Osteoblast (primary cell): ENCODE measurements at regions not wholly inside any gene's neighbourhood (a gene's known extent, or its start where the extent isn't known, plus 50 kb on each side); places are given as distances from the start of the nearest gene placed in this dataset.

Experiments
- DNase-seq: peaks from one replicate; pipeline ENCODE4 v3.0.0; 2011; ENCODE audit warnings: low spot score, mixed read lengths; ENCODE audit not compliant: insufficient read length; ENCODE audit errors: missing footprints
- H2AFZ ChIP-seq: 2 replicates; pipeline ENCODE4 v1.6.0; 2011; ENCODE audit warnings: mild to moderate bottlenecking, low read length
- H3K27ac ChIP-seq: 2 replicates; pipeline ENCODE4 v1.5.1; 2011; ENCODE audit warnings: mild to moderate bottlenecking, low read depth, low read length, moderate library complexity
- H3K27me3 ChIP-seq: 2 replicates; pipeline ENCODE4 v1.6.0; 2012; ENCODE audit warnings: mild to moderate bottlenecking, control low read depth, inconsistent platforms, low read length, moderate library complexity; ENCODE audit not compliant: insufficient read depth
- H3K36me3 ChIP-seq: 2 replicates; pipeline ENCODE4 v1.5.1; 2011; ENCODE audit warnings: mild to moderate bottlenecking, low read length, control low read depth, moderate library complexity; ENCODE audit not compliant: insufficient read depth
- H3K4me1 ChIP-seq: 2 replicates; pipeline ENCODE4 v1.5.1; 2011; ENCODE audit warnings: mild to moderate bottlenecking, low read length, control low read depth, moderate library complexity; ENCODE audit not compliant: insufficient read depth
- H3K4me2 ChIP-seq: 2 replicates; pipeline ENCODE4 v1.6.0; 2011; ENCODE audit warnings: mild to moderate bottlenecking, low read length; ENCODE audit not compliant: insufficient read depth
- H3K4me3 ChIP-seq: fragments of 200-600 bp; sonication (generic); 3 replicates; pipeline ENCODE4 v1.5.1; 2012; ENCODE audit warnings: mild to moderate bottlenecking, low read length, inconsistent platforms; ENCODE audit not compliant: insufficient read depth
- H3K79me2 ChIP-seq: 2 replicates; pipeline ENCODE4 v1.6.0; 2012; ENCODE audit warnings: mild to moderate bottlenecking, low read length, control low read depth, inconsistent platforms; ENCODE audit not compliant: insufficient read depth
- H3K9me3 ChIP-seq: 2 replicates; pipeline ENCODE4 v1.5.1; 2011; ENCODE audit warnings: low read depth, low read length, control low read depth
- H4K20me1 ChIP-seq: 2 replicates; pipeline ENCODE4 v1.6.0; 2012; ENCODE audit warnings: mild to moderate bottlenecking, low read length, control low read depth; ENCODE audit not compliant: insufficient read depth
- TF ChIP-seq, protein P1 (sequence below): IDR thresholded peaks from 2 replicates; pipeline ENCODE4 v1.5.1; 2011; ENCODE audit warnings: mild to moderate bottlenecking, low read depth, low read length, moderate library complexity; ENCODE audit errors: extremely low read depth

GRCh38 chr4:89420507-89420906 lies 112.9 kb upstream of the GPRIN3 start:
- Histone ChIP-seq H3K27ac (no peak overlapping the region), H3K4me1 (no peaks in the 10 kb centered on the region), H2AFZ (no peak overlapping the region), H3K9me3 (no peaks in the 10 kb centered on the region), H3K4me2 (no peak overlapping the region), H3K27me3 (no peaks in the 10 kb centered on the region), H3K4me3 (no peak overlapping the region), H3K79me2 (no peaks in the 10 kb centered on the region), H4K20me1 (no peaks in the 10 kb centered on the region), H3K36me3 (no peaks in the 10 kb centered on the region)
- TF ChIP-seq, protein P1, sequence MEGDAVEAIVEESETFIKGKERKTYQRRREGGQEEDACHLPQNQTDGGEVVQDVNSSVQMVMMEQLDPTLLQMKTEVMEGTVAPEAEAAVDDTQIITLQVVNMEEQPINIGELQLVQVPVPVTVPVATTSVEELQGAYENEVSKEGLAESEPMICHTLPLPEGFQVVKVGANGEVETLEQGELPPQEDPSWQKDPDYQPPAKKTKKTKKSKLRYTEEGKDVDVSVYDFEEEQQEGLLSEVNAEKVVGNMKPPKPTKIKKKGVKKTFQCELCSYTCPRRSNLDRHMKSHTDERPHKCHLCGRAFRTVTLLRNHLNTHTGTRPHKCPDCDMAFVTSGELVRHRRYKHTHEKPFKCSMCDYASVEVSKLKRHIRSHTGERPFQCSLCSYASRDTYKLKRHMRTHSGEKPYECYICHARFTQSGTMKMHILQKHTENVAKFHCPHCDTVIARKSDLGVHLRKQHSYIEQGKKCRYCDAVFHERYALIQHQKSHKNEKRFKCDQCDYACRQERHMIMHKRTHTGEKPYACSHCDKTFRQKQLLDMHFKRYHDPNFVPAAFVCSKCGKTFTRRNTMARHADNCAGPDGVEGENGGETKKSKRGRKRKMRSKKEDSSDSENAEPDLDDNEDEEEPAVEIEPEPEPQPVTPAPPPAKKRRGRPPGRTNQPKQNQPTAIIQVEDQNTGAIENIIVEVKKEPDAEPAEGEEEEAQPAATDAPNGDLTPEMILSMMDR = no peak
- DNase-seq = no peak

DNA sequence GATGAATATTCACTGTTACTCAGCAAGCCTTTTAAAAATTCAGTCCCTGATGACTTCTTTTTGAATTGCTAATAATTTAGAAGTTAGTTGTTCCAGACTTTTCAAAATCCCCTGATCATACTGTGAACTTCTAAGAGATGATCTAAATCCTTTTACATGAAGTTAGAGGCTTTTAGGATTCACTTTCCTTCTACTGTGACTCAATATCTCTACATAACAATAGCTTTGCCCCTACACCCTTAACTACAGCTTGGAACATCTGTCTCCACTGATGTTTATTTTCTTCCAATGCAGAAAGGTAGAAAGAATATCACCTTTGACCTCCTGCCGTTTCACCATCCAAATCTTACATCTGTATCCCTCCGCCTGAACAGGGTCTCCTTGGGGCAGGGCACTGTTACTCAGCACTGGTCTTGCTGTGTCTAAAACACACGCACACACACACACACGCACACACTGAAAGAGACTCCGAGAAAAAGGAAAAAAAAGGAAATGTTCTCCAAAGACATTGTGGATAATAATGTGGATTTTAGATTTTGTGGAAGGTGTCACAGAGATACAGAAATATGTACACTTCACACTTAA lies 111.6 kb upstream of the GPRIN3 start:
- TF ChIP-seq, protein P1 = no peak
- H3K4me2 ChIP-seq = no peak overlapping the region
- H3K27ac ChIP-seq = no peak overlapping the region
- H4K20me1 ChIP-seq = no peaks in the 10 kb centered on the region
- DNase-seq = no peak
- H3K79me2 ChIP-seq = no peaks in the 10 kb centered on the region
- no peak overlapping the region for H3K4me3 ChIP-seq
- H3K27me3 ChIP-seq = no peaks in the 10 kb centered on the region
- no peak overlapping the region for H2AFZ ChIP-seq
- no peaks in the 10 kb centered on the region for H3K4me1 ChIP-seq
- H3K9me3 ChIP-seq = no peaks in the 10 kb centered on the region
- H3K36me3 ChIP-seq = no peaks in the 10 kb centered on the region

DNA sequence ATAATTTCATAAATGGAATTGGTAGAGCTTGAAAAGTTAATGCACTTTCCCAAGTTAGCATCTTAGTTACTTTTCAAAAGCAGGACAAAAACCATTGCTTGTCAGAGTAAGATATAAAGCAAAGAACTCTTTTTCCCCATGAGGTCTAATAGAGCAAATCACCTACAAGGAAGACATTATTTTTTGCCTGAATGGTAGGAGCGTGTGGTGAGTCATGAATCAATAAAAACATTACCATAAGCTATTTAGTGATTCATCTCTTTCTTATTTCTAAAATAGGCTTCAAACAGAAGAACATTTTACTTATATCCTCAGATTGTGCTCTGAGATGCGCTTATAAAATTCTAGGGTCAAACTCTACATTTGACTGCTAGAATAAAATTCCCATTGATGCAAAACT lies 109.4 kb upstream of the GPRIN3 start:
- Histone ChIP-seq H3K4me2 (no peak overlapping the region), H3K4me1 (no peaks in the 10 kb centered on the region), H3K27me3 (no peaks in the 10 kb centered on the region), H2AFZ (no peak overlapping the region), H3K9me3 (no peaks in the 10 kb centered on the region), H4K20me1 (no peaks in the 10 kb centered on the region), H3K36me3 (no peaks in the 10 kb centered on the region), H3K4me3 (no peak overlapping the region), H3K79me2 (no peaks in the 10 kb centered on the region), H3K27ac (no peak overlapping the region)
- DNase-seq = no peak
- TF ChIP-seq, protein P1 = no peak

- TF ChIP-seq, protein P1 = no peak
- H3K4me3 ChIP-seq = no peak overlapping the region
- H2AFZ ChIP-seq = no peak overlapping the region
- H4K20me1 ChIP-seq = no peaks in the 10 kb centered on the region
- DNase-seq = no peak
- H3K36me3 ChIP-seq = no peaks in the 10 kb centered on the region
- H3K27ac ChIP-seq = no peak overlapping the region
- H3K79me2 ChIP-seq = no peaks in the 10 kb centered on the region
- H3K9me3 ChIP-seq = no peaks in the 10 kb centered on the region
- H3K4me2 ChIP-seq = no peak overlapping the region
- H3K4me1 ChIP-seq = peaks cover 8% of the 10 kb centered on the region
- H3K27me3 ChIP-seq = no peaks in the 10 kb centered on the region
Observed at GRCh38 chr4:89413518-89413917, 105.9 kb upstream of the GPRIN3 start.
